Sigmoid colon (tissue), 6 donors: ENCODE measurements at regions not wholly inside any gene's neighbourhood (a gene's known extent, or its start where the extent isn't known, plus 50 kb on each side); places are given as distances from the start of the nearest gene placed in this dataset.

ENCODE experiments used
- DNase-seq: peaks from one replicate; pipeline ENCODE4 v3.0.0-alpha.2; 2019
- H3K27ac ChIP-seq, 4 donors: fragments of 200-600 bp; sonication (generic); one replicate each; pipeline ENCODE4 v1.5.1; 2016 to 2019; ENCODE audit warnings: mild to moderate bottlenecking in 1 of 4
- H3K27me3 ChIP-seq, 3 donors: fragments of 200-600 bp; sonication (generic); one replicate each; pipeline ENCODE4 v1.5.1; 2019; ENCODE audit warnings: mild to moderate bottlenecking in 1 of 3
- H3K36me3 ChIP-seq, 4 donors: fragments of 200-600 bp; sonication (generic); one replicate each; pipeline ENCODE4 v1.5.1; 2016 to 2019
- H3K4me1 ChIP-seq, 4 donors: fragments of 200-600 bp; sonication (generic); one replicate each; pipeline ENCODE4 v1.5.1; 2017 to 2019
- H3K4me3 ChIP-seq, 4 donors: fragments of 200-600 bp; sonication (generic); one replicate each; pipeline ENCODE4 v1.5.1; 2017 to 2019; ENCODE audit warnings: mild to moderate bottlenecking in 2 of 4, moderate library complexity in 1 of 4
- H3K9me3 ChIP-seq, 4 donors: fragments of 200-600 bp in 3 of 4; sonication (generic) in 3 of 4; one replicate each; pipeline versions ENCODE4 v1.5.1 to v1.6.1; 2013 to 2019
- CTCF ChIP-seq, 4 experiments: fragments of 450-650 bp in 3 of 4; fragments of 200-600 bp in 1 of 4; IDR thresholded peaks; one replicate each; pipeline ENCODE4 v1.5.1; 2016 to 2019; ENCODE audit warnings: antibody characterized with exemption in 4 of 4, mild to moderate bottlenecking in 3 of 4, moderate library complexity in 2 of 4
- EP300 ChIP-seq, 4 donors: sonication (generic); formaldehyde crosslinking; IDR thresholded peaks; one replicate each; pipeline ENCODE4 v1.6.1; 2017; ENCODE audit warnings: antibody characterized with exemption in 4 of 4
- POLR2A ChIP-seq, 2 donors: fragments of 450-650 bp; IDR thresholded peaks; one replicate each; pipeline ENCODE4 v1.6.1; 2016; ENCODE audit warnings: antibody characterized with exemption in 2 of 2, mild to moderate bottlenecking in 2 of 2, moderate library complexity in 2 of 2
- POLR2AphosphoS5 ChIP-seq, 4 donors: sonication (generic); formaldehyde crosslinking; IDR thresholded peaks; one replicate each; pipeline ENCODE4 v1.6.1; 2017; ENCODE audit warnings: antibody characterized with exemption in 4 of 4
- WGBS, 2 donors: extraction: QIAGEN DNeasy Blood & Tissue Kit; methylation state at CpG; one replicate each; pipeline ENCODE4 v1.1.7; 2013; 5-methylcytosine and 5-hydroxymethylcytosine counted together
- intact Hi-C: fragments of 100-400 bp; cut with DNase I; formaldehyde crosslinking; loops from one replicate; pipeline ENCODE4 v1.15.1; 2023
- donor health status: healthy with polysubstance abuse.
- donor health status: healthy.

- intact Hi-C loops: no loop called here
- TF ChIP-seq POLR2AphosphoS5 (IDR thresholded peaks at IDR 0.05) (no peak), CTCF (IDR thresholded peaks at IDR 0.05) (no peak), POLR2A (IDR thresholded peaks at IDR 0.05) (no peak)
- DNase-seq: no peak
- H3K27ac ChIP-seq: no peak overlapping the region
- 86% methylated on average over 9 of the region's 9 CpGs for WGBS, 2 donors
- H3K36me3 ChIP-seq: no peaks in the 10 kb centered on the region
- peaks cover 0 to 3% (median 0%) of the 10 kb centered on the region in 4 donors for H3K9me3 ChIP-seq
- H3K4me3 ChIP-seq: no peak overlapping the region
- H3K27me3 ChIP-seq: no peaks in the 10 kb centered on the region
- H3K4me1 ChIP-seq: no peaks in the 10 kb centered on the region
Observed at GRCh38 chr12:11965258-11965910, 105.4 kb upstream of the BCL2L14 start.

- no peak for TF ChIP-seq CTCF (IDR thresholded peaks at IDR 0.05)
- TF ChIP-seq POLR2A (IDR thresholded peaks at IDR 0.05): no peak
- Histone ChIP-seq H3K27me3 (no peaks in the 10 kb centered on the region), H3K9me3 (peaks cover 0 to 3% (median 0%) of the 10 kb centered on the region in 4 donors), H3K27ac (no peak overlapping the region), H3K36me3 (no peaks in the 10 kb centered on the region), H3K4me1 (no peaks in the 10 kb centered on the region), H3K4me3 (no peak overlapping the region)
- WGBS, 2 donors: 87 to 95% methylated on average over 9 of the region's 9 CpGs
- intact Hi-C loops: no loop called here
- DNase-seq: no peak
Observed at GRCh38 chr12:11967376-11968047, 103.2 kb upstream of the BCL2L14 start.

- no peaks in the 10 kb centered on the region for H3K36me3 ChIP-seq
- H3K27me3 ChIP-seq: no peaks in the 10 kb centered on the region
- WGBS, 2 donors: 65 to 73% methylated on average over 5 of the region's 5 CpGs
- DNase-seq: no peak
- no peak overlapping the region for H3K27ac ChIP-seq
- H3K9me3 ChIP-seq: no peaks in the 10 kb centered on the region
- no peaks in the 10 kb centered on the region for H3K4me1 ChIP-seq
- no peak for TF ChIP-seq POLR2AphosphoS5 (IDR thresholded peaks at IDR 0.05)
- TF ChIP-seq POLR2A (IDR thresholded peaks at IDR 0.05): no peak
- no peak for TF ChIP-seq EP300 (IDR thresholded peaks at IDR 0.05)
- TF ChIP-seq CTCF (IDR thresholded peaks at IDR 0.05): no peak
- intact Hi-C loops: no loop called here
- no peak overlapping the region for H3K4me3 ChIP-seq
Observed at GRCh38 chr12:11968048-11968383, 102.7 kb upstream of the BCL2L14 start.

- Histone ChIP-seq H3K4me3 (no peak overlapping the region), H3K9me3 (no peaks in the 10 kb centered on the region), H3K36me3 (no peaks in the 10 kb centered on the region), H3K27ac (no peak overlapping the region), H3K4me1 (no peaks in the 10 kb centered on the region), H3K27me3 (no peaks in the 10 kb centered on the region)
- DNase-seq: no peak
- WGBS, 2 donors: 88 to 90% methylated on average over 7 of the region's 7 CpGs
- TF ChIP-seq CTCF (IDR thresholded peaks at IDR 0.05): no peak
- TF ChIP-seq POLR2A (IDR thresholded peaks at IDR 0.05): no peak
- no peak for TF ChIP-seq POLR2AphosphoS5 (IDR thresholded peaks at IDR 0.05)
- no peak for TF ChIP-seq EP300 (IDR thresholded peaks at IDR 0.05)
- intact Hi-C loops: no loop called here
Observed at GRCh38 chr12:11968516-11968915, 102.2 kb upstream of the BCL2L14 start.
